GM21528 (cell line): ENCODE measurements at regions not wholly inside any gene's neighbourhood (a gene's known extent, or its start where the extent isn't known, plus 50 kb on each side); places are given as distances from the start of the nearest gene placed in this dataset.

ENCODE experiments used
- ATAC-seq: cut with Tn5 transposase; IDR thresholded peaks from one replicate; pipeline ENCODE4 v1.9.1; 2021; ENCODE audit warnings: mild to moderate bottlenecking, moderate library complexity; ENCODE audit not compliant: unreplicated experiment, low FRiP score

GRCh38 chr13:105365021-105365550 lies 1170.4 kb downstream of the EFNB2 start:
- no peak for ATAC-seq

DNA sequence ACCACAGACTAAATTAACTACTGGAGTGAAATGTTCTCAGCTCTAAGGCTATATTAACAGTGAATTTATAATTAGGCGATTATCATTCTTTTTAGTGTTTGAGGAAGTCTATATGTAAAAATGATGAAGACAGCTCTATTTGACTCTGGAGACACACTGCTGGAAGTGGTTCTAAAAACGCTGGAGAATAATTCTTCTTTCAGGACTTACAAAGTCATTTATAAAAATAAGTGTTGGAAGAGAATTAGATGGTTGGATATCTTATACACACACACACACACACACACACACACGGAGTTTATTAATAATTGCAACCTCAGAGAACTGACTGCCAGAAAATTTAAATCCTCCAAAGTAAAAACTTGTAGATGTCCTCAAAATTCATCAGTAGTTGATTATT lies 1171.3 kb downstream of the EFNB2 start:
- no peak for ATAC-seq

DNA sequence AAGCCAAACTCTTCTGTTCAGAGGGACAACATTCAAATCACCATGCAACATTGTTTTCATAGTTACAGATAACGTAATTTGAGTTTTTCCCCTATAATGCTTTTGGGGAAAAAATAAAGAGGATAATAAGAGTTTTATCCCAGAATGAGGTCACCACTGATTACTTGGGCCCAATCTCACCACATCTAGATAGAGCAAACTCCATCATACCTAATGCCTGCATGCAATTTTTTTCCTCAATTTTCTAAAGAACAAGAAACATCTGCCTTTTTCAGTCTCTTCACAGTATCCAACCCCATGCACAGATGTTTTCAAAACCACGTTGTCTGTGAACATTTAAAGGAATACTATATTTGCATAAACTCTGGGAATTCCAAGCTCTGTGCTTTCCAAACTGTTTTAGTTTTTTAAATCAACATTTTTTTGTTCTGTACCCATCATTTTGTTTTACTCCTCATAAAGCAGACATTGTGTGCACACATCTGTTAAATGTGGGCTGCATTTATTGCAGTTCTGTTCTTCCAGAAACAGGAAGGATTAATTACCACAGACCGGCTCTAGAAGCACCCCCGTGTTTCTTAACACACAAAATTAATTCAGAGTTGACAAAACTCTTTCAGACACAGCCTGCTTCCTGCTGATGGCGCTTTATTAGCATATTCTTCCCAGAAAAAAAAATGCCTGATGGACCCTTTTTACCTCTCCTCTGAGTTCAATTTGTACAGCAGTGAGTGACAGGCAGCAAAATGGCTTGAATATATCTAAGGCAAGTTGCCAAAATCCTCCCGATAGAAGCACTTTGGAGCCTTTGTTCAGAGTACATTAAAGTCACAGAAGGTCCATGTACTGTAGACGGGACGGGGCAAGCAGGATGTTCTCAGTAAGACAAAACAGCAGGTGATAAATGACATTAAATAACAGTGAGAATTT lies 1171.9 kb downstream of the EFNB2 start:
- no peak for ATAC-seq

DNA sequence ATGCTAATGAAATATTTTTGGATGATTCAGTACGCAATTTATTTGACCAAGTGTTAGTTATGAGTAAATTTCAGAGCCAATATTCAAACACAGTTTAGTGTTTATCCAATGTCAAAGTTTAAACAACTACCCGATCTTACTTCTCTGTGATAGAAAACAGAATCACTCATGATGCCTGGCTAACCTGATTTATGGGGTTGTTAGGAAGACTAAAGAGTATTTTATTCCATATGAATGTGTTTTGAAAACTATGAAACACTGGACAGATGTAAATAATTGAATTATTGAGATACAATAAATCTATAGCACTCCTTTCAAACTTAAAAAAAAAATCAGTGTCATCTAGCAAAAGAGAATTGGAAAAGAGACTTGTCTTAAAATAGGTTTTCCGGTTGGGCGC lies 1181.8 kb downstream of the EFNB2 start:
- ATAC-seq: no peak

- ATAC-seq: no peak
These were observed 1186.3 kb downstream of the EFNB2 start for GRCh38 chr13:105349082-105349723.

DNA sequence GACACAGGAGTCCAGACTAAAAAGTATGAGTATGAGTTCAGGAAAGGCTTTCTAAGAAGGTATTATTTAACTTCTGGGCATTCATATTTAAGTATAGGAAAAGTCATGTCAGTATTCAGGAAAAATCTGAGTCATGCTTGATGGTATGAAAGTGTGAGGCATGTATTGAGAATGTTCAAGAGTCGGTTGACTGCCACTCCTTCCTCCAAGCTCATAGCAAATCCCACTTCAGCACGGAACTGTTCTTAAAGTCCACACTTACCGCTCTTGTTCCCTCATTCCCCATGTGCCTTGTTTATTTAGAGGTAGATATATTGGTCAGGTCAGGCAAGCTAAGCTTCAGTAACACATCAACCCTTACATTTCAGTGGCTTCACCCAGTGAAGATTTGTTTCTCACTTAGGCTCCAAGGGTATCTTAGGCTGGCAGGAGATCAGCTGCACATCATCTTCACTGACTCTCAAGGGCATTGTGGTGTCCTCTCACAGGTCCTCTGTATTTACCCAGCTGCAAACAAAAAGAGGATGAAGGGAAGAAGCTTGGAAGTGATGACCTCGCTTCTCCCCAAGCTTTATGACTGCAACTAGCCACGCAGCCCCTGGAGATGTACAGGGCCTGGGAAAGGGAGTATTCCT lies 1189.2 kb downstream of the EFNB2 start:
- ATAC-seq: no peak

GRCh38 chr13:105345730-105346129 lies 1189.7 kb downstream of the EFNB2 start:
- ATAC-seq: no peak

- ATAC-seq: no peak
These were observed 1190.3 kb downstream of the EFNB2 start for GRCh38 chr13:105345131-105345530.

GRCh38 chr13:105343134-105343806 lies 1192.2 kb downstream of the EFNB2 start:
- ATAC-seq: no peak

DNA sequence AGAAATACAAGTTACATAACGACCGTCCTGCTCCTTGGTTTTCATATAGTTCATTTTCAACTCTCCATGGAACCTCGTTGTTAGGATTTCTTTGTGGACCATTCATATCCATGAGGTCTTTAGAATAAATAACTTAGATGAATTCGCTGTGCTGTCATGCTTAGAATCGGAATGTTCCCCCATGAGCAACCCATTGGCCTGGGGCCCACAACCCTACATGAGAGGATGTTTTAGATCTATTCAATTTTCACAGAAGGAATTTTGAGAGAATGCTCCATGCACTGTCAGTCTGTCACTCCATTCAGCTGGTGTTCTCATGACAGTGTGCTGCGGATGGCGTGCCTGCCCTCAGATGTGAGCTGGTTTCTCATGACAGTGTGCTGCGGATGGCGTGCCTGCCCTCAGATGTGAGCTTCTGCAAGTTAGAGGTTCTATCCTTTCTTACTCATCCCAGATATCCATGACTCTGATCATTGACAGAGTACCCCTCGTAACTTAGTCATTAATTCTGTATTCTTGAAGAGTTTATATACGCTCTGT lies 1193.1 kb downstream of the EFNB2 start:
- no peak for ATAC-seq

DNA sequence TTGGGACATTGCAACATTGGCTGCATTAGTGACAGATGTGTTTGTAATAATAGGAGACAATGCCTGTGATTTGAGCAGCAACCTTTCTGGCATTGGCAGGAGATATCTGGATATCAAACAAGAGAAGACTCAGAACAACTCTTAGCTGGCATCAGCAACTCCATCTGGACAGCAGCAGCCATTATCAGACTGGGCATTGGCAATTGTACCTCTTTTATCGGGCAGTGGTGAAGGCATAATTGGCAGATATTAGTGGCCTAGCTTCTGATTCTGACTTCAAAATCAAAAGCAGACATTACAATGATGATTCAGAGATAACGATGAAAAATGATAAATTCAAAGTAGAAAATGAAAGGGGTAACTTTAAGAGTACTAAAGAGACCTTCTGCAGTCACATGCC lies 1193.7 kb downstream of the EFNB2 start:
- ATAC-seq: no peak

- no peak for ATAC-seq
These were observed 1194.2 kb downstream of the EFNB2 start for GRCh38 chr13:105341256-105341655.

GRCh38 chr13:105340061-105340606 lies 1195.3 kb downstream of the EFNB2 start:
- no peak for ATAC-seq

GRCh38 chr13:105338773-105339172 lies 1196.7 kb downstream of the EFNB2 start:
- no peak for ATAC-seq

DNA sequence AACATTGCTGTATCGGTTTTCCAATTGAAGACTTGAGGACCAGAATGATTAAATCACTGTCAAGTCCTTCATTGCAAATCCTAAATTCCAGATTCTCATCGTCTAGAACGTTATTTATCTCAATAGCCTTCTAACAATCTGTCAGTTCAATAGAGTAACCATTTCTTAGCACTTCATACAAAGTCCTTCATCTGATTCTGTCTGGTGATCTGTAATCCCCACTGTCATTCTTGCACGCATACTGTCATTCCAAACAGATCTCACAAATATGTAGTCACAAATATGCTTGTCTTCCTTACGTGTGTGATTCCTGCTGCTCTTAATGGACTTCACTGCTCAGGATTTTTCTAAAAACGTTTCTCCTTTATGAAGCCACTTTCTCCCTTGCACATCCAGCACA lies 1197.5 kb downstream of the EFNB2 start:
- no peak for ATAC-seq

GRCh38 chr13:105336706-105337576 lies 1198.5 kb downstream of the EFNB2 start:
- ATAC-seq: no peak

DNA sequence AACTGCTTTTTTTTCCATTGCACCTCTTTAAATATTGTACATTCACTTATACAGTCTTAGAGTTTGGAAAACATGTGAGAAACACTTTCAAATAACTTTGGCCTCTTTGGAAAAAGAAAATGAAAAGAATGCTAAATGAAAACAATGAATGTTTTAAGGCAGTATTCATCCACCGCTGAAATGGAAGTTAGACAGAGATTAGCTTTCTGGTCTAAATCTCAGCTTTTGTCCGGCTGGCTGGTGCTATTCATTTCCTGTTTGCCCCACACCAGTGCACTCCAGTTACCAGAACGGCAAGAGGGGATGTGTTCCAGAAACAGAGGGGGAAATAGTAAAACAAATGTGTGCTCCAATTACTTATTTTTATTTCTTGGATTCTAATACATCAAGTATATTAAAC lies 1201.3 kb downstream of the EFNB2 start:
- ATAC-seq: no peak

DNA sequence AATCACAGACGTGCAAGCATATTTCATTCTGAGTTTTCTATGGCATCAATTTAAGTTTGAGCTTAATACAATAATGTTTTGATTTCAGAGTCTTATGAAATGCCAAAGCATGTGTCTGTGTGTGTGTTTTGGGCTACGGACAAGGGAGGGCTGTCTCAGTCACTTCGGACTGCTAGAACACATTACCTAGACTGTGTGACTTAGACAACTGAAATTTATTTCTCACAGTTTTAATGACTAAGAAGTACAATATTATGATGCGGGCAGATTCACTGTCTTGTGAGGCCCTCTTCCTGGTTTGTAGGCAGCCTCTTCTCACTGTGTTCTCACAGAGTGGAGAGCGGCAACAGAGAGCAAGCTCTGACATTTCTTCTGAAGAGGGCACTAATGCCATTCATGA lies 1202.0 kb downstream of the EFNB2 start:
- no peak for ATAC-seq

DNA sequence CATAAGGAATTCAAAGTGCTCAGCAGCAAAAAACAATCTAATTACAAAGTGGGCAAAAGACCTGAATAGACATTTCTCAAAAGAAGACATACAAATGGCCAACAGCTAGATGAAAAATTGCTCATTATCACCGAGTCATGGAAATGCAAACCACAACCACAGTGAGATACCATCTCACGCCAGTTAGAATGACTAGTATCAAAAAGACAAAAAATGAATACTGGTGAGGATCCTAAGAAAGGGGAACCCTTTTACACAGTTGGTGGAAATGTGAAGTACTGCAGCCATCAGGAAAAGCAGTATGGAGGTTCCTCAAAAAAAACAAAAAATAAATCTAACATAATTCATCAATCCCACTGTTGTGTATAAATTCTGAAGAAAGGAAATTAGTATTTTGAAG lies 1206.1 kb downstream of the EFNB2 start:
- ATAC-seq: no peak
